ENCODE measurements at regions not wholly inside any gene's neighbourhood (a gene's known extent, or its start where the extent isn't known, plus 50 kb on each side); places are given as distances from the start of the nearest gene placed in this dataset.

DNA sequence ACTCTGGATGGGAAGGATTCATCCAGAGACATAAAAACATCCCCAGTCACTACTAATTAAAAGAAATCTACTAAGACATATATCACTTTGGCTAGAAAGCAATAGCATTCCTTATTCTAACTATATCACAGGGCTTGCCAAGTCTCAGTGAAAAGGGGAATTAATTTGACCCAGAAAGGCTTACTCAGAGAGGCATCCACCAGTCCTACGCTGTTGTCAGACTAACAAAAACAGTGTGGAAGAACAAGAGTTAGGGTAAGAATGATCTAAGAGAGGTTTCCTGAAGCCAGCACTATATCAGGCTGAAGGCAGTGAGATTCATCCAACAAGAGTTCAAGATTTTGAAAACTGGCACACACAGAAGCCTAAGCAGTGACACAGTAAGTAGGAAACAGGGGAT lies 126.1 kb downstream of the GDAP2 start:
- no peak for DNase-seq (ENCODE audit: low spot score)

DNA sequence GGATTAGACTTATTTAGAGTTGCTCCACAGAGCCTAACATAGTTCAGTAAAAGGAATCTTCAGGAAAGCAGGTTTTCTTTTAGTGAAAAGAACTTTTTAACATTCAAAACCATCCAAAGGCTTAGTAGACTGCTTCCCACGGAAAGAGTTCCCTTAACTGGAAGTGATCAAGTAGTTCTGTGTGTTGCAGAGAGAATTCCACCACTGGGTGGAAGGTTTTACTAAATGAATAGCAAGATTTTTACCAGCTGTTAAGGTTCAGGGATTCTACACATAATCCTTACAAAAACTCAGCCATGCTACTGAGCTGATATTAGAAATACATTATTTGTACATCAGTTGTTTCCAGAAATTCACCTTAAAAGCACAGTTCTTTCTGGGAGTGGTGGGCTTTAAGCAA lies 119.7 kb downstream of the GDAP2 start:
- DNase-seq (ENCODE audit: low spot score): no peak

DNA sequence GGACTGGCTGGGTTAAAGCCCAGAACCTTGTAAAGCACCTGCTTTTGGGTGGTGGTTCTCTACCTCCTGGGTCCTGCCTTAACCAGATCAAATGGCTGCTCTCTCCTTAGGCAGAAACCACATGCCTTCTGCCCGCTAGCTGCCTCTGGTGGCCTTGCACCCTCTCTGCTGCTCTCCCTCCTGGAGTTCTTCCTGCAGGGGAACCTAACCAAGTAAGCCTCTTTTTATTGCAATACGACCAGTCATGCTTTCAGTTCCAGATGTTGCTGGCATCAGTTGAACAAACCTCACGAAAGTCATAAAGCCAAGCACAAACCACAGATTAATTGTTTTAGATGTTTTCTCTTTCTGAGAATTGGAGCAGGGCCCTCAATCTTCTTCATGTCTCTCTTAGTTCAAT lies 118.9 kb downstream of the GDAP2 start:
- DNase-seq (ENCODE audit: low spot score): no peak

DNA sequence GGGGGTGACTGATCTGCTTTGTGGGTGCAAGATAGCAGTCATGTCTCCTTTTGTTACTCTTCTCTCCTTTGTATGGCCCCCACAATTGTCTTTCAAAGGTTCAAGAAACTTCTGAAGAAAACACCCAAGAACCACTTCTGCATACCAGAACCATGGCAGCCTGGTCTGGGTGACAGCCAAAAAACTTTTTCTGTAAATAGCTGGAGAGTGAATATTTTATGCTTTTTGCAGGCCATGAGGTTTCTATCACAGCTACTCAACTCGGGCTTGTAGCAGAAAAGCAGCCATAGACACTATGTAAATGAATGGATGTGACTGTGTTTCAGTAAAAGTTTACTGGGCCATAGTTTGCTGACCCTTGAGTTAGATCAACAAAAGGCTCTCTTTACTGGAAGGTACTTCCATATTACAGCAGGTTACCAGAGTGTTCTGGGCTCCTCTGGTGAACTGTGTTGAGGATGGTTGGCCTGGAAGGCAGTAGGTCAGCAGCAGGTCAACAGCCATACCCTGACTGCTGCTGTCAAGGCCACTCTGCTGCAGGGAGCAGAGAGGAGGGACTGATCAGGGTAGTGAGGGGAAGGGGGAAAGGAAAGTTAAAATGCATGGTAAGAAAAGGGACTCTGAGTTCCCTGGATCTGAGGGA lies 116.4 kb downstream of the GDAP2 start:
- DNase-seq (ENCODE audit: low spot score): no peak
